Naive thymus-derived CD4-positive, alpha-beta T cell (primary cell): ENCODE measurements at regions not wholly inside any gene's neighbourhood (a gene's known extent, or its start where the extent isn't known, plus 50 kb on each side); places are given as distances from the start of the nearest gene placed in this dataset.

ENCODE experiments used
- ATAC-seq: fragments of 150-1000 bp; cut with Tn5 transposase; 2 replicates; pipeline ENCODE4 v1.10.0; 2021; ENCODE audit warnings: mild to moderate bottlenecking, moderate library complexity
- CTCF ChIA-PET: fragments of 350-600 bp; sonication (Branson Sonifier 250); formaldehyde crosslinking; loops from one replicate; lab custom pipeline; 2021; ENCODE audit warnings: antibody characterized with exemption; lab: Charles Lee
- POLR2A ChIA-PET: fragments of 350-600 bp; sonication (Branson Sonifier 250); formaldehyde crosslinking; loops from one replicate; lab custom pipeline; 2021; ENCODE audit warnings: antibody characterized with exemption, inconsistent platforms; lab: Charles Lee
- DNase-seq, 9 donors: peaks; one replicate each; pipeline versions ENCODE4 v3.0.0 to v3.0.0-alpha.2; 2020 to 2022; ENCODE audit warnings: mixed read lengths in 1 of 9
- H3K27ac ChIP-seq: one replicate; pipeline ENCODE4 v1.7.0; 2013; ENCODE audit warnings: mild to moderate bottlenecking, low read depth, low read length, moderate library complexity
- H3K27me3 ChIP-seq, 2 donors: one replicate each; pipeline ENCODE4 v1.7.0; 2013; ENCODE audit warnings: low read length in 2 of 2, mild to moderate bottlenecking in 2 of 2, moderate library complexity in 2 of 2; ENCODE audit not compliant: control insufficient read depth in 2 of 2, insufficient read depth in 2 of 2
- H3K36me3 ChIP-seq, 3 experiments: 1 replicate in 2 of 3; 2 replicates in 1 of 3; pipeline ENCODE4 v1.7.0; 2013; ENCODE audit warnings: low read length in 3 of 3, mild to moderate bottlenecking in 3 of 3, moderate library complexity in 1 of 3; ENCODE audit not compliant: insufficient read depth in 3 of 3, control insufficient read depth in 2 of 3
- H3K4me1 ChIP-seq, 2 donors: one replicate each; pipeline ENCODE4 v1.7.0; 2013; ENCODE audit warnings: low read length in 2 of 2, mild to moderate bottlenecking in 2 of 2, moderate library complexity in 1 of 2; ENCODE audit not compliant: control insufficient read depth in 2 of 2, insufficient read depth in 2 of 2
- H3K4me3 ChIP-seq: 2 replicates; pipeline ENCODE4 v1.7.0; 2013; ENCODE audit warnings: mild to moderate bottlenecking, low read length
- H3K9me3 ChIP-seq, 3 experiments: 1 replicate in 2 of 3; 2 replicates in 1 of 3; pipeline ENCODE4 v1.7.0; 2013; ENCODE audit warnings: low read length in 3 of 3; ENCODE audit not compliant: control insufficient read depth in 2 of 3
- H3K27ac Mint-ChIP-seq, 9 donors: one replicate each; pipeline ENCODE4 v1.8.0; 2020 to 2022; ENCODE audit warnings: mixed read lengths in 9 of 9, mild to moderate bottlenecking in 8 of 9, moderate library complexity in 5 of 9, inconsistent platforms in 2 of 9
- H3K27me3 Mint-ChIP-seq, 5 donors: one replicate each; pipeline ENCODE4 v1.8.0; 2021 to 2022; ENCODE audit warnings: mixed read lengths in 5 of 5, mild to moderate bottlenecking in 1 of 5
- H3K36me3 Mint-ChIP-seq, 5 donors: one replicate each; pipeline ENCODE4 v1.8.0; 2020 to 2022; ENCODE audit warnings: mixed read lengths in 5 of 5, mild to moderate bottlenecking in 3 of 5, inconsistent platforms in 1 of 5
- H3K4me1 Mint-ChIP-seq, 7 donors: one replicate each; pipeline ENCODE4 v1.8.0; 2020 to 2022; ENCODE audit warnings: mixed read lengths in 7 of 7, mild to moderate bottlenecking in 3 of 7, inconsistent platforms in 1 of 7
- H3K4me3 Mint-ChIP-seq, 10 donors: one replicate each; pipeline ENCODE4 v1.8.0; 2020 to 2022; ENCODE audit warnings: mild to moderate bottlenecking in 10 of 10, mixed read lengths in 10 of 10, moderate library complexity in 6 of 10, inconsistent platforms in 2 of 10
- H3K9me3 Mint-ChIP-seq, 11 donors: one replicate each; pipeline ENCODE4 v1.8.0; 2020 to 2022; ENCODE audit warnings: mixed read lengths in 11 of 11, mild to moderate bottlenecking in 4 of 11, inconsistent platforms in 1 of 11, moderate library complexity in 1 of 11
- intact Hi-C, 2 donors: fragments of 100-400 bp; cut with micrococcal nuclease; formaldehyde crosslinking; loops; one replicate each; pipeline ENCODE4 v1.15.1; 2023

DNA sequence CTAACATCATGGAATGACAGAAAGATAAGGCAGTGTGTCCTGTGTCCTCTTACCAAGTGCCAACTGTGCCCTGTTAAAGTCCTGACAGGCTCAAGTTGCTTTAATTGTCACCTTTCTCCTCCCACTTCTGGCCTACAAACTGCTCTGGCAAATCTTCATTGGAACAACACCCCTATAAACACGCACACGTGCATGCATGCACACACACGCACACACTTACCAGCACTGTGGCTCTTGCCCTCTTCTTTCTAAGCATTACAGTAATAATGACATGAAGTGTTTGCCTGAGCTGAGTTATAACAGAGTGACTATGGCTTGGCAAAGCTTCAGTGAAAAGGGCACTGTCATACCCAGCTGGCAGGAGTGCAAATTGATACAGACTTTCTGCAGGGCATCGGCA is 82.3 kb upstream of the SYT6 start:
- POLR2A ChIA-PET: no interaction called here
- peaks cover 0 to 12% (median 5%) of the 10 kb centered on the region in 11 donors for H3K9me3 Mint-ChIP-seq
- no peak for ATAC-seq
- peaks cover 0 to 4% (median 0%) of the 10 kb centered on the region in 3 experiments for H3K9me3 ChIP-seq
- no peak overlapping the region for H3K27ac ChIP-seq
- peaks cover 0 to 4% (median 3%) of the 10 kb centered on the region in 5 donors for H3K36me3 Mint-ChIP-seq
- intact Hi-C loops: no loop called here
- no peaks in the 10 kb centered on the region for H3K27me3 ChIP-seq
- H3K27ac Mint-ChIP-seq: peak overlapping the region in 1 of 9 donors; percentile 14
- peaks cover 0 to 9% (median 6%) of the 10 kb centered on the region in 5 donors for H3K27me3 Mint-ChIP-seq
- no peaks in the 10 kb centered on the region for H3K36me3 ChIP-seq
- DNase-seq: no peak
- no peak overlapping the region for H3K4me3 Mint-ChIP-seq
- H3K4me1 ChIP-seq: no peaks in the 10 kb centered on the region
- peaks cover 2 to 20% (median 12%) of the 10 kb centered on the region in 7 donors for H3K4me1 Mint-ChIP-seq
- CTCF ChIA-PET: no interaction called here
- H3K4me3 ChIP-seq: no peak overlapping the region

DNA sequence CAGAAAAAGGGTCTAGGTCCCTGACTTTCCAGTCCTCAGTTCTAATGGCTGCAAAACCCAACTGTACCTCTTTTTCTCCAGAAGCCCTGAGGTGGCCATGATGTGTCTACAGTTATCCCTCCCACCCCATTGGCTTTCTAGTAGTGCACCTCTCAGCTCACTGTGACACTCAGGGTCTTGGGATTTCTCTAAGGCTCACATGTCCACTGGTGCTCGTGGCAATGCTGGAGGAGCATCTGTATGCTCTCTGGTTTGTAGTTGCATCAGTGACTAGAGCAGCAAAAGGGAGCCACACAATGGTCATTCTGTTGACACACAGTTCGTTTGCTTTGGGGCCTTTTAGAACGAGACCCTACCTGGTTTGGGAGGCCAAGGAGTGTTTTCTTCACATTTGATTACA is 81.6 kb upstream of the SYT6 start:
- POLR2A ChIA-PET: no interaction called here
- intact Hi-C loops: no loop called here

DNA sequence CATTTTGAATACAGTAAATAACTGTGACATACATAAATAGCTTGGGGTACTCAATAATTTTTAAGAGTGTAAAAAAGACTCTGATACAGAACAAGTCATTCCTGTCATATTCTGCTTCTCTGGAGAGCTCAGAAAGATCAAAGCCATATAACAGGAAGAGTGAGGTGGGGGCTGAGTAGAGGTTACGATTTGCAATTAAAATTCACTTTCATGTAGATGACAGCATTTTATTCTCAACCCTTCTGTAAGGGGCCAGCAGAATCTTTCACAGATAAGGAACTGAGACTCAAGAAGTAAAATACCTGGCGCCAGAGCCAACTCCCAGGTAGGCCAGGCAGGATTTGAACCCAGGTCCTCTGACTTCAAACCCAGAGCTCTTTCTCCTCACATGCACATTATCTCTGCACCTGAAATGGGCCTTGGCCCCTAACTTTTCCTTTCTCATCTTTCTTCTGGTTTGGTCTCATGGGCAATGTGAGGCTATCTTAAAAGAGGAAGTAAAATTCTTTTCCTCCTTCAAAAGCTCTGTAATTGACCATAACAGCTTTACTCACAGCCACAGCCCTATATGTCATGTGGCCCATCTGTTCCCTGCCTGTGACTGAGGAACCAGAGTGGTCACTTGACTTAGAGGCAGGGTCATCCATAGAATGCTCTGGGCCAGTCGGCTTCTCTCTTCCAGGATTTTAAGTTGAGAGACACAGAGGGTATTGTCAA is 80.9 kb upstream of the SYT6 start:
- ChIA-PET CTCF (no interaction called here), POLR2A (interaction anchor here (0.7 kb wide), 1 partner anchor 17 kb away, joined by 3 read pairs; no protein-coding TSS in a partner anchor)
- peak; percentile 59 for ATAC-seq

More for the DNA sequence above, 81.6 kb upstream of the SYT6 start:
- Histone ChIP-seq H3K4me3 (no peak overlapping the region), H3K4me1 (no peaks in the 10 kb centered on the region), H3K27ac (no peak overlapping the region), H3K36me3 (no peaks in the 10 kb centered on the region), H3K27me3 (no peaks in the 10 kb centered on the region), H3K9me3 (peaks cover 0 to 4% (median 0%) of the 10 kb centered on the region in 3 experiments)
- no peak for DNase-seq
- ATAC-seq: no peak
- H3K4me1 Mint-ChIP-seq: peaks cover 2 to 24% (median 12%) of the 10 kb centered on the region in 7 donors
- peaks cover 0 to 5% (median 0%) of the 10 kb centered on the region in 11 donors for H3K9me3 Mint-ChIP-seq
- peaks cover 0 to 9% (median 5%) of the 10 kb centered on the region in 5 donors for H3K27me3 Mint-ChIP-seq
- CTCF ChIA-PET: no interaction called here
- no peak overlapping the region for H3K27ac Mint-ChIP-seq
- no peaks in the 10 kb centered on the region for H3K36me3 Mint-ChIP-seq
- no peak overlapping the region for H3K4me3 Mint-ChIP-seq

DNA sequence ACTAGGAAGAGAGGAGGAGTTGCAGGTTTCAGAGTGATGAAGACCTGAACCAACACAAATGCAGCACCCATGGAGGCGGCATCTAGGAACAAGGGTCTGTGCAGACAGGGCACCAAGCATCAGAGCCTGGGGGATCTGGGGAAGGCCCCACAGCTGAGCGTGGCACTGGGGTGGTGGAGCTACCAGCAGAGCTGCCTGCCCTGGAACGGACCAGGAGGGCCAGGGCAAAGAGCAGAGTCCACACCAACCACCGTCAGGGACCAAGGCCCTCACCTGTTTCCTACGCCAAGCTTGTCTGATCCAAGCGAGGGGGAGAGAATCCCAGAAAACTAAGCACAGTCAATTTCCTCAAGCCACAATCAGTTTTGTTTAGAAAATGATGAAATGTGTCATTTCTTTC is 79.0 kb upstream of the SYT6 start:
- intact Hi-C loops: no loop called here
- Mint-ChIP-seq H3K9me3 (no peaks in the 10 kb centered on the region), H3K27ac (no peak overlapping the region), H3K4me1 (peaks cover 2 to 25% (median 12%) of the 10 kb centered on the region in 7 donors), H3K27me3 (peaks cover 0 to 8% (median 5%) of the 10 kb centered on the region in 5 donors), H3K36me3 (no peaks in the 10 kb centered on the region), H3K4me3 (no peak overlapping the region)
- ChIA-PET POLR2A (no interaction called here), CTCF (no interaction called here)
- Histone ChIP-seq H3K27me3 (no peaks in the 10 kb centered on the region), H3K9me3 (no peaks in the 10 kb centered on the region), H3K36me3 (no peaks in the 10 kb centered on the region), H3K4me3 (no peak overlapping the region), H3K4me1 (no peaks in the 10 kb centered on the region), H3K27ac (no peak overlapping the region)
- ATAC-seq (no peak), DNase-seq (no peak)

More for the DNA sequence above, 80.9 kb upstream of the SYT6 start:
- Histone ChIP-seq H3K27ac (no peak overlapping the region), H3K27me3 (no peaks in the 10 kb centered on the region), H3K36me3 (no peaks in the 10 kb centered on the region), H3K4me1 (no peaks in the 10 kb centered on the region), H3K4me3 (no peak overlapping the region), H3K9me3 (peaks cover 0 to under 1% (median 0%) of the 10 kb centered on the region in 3 experiments)
- H3K36me3 Mint-ChIP-seq: no peaks in the 10 kb centered on the region
- peak overlapping the region in 1 of 9 donors; percentile 2 for H3K27ac Mint-ChIP-seq
- peaks cover 2 to 25% (median 12%) of the 10 kb centered on the region in 7 donors for H3K4me1 Mint-ChIP-seq
- no peaks in the 10 kb centered on the region for H3K9me3 Mint-ChIP-seq
- intact Hi-C loops: no loop called here
- peak in 3 of 9 donors; percentile 5 to 9 (median 7) for DNase-seq
- peaks cover 0 to 9% (median 5%) of the 10 kb centered on the region in 5 donors for H3K27me3 Mint-ChIP-seq
- peak overlapping the region in 2 of 10 donors; percentile 1 to 51 for H3K4me3 Mint-ChIP-seq

DNA sequence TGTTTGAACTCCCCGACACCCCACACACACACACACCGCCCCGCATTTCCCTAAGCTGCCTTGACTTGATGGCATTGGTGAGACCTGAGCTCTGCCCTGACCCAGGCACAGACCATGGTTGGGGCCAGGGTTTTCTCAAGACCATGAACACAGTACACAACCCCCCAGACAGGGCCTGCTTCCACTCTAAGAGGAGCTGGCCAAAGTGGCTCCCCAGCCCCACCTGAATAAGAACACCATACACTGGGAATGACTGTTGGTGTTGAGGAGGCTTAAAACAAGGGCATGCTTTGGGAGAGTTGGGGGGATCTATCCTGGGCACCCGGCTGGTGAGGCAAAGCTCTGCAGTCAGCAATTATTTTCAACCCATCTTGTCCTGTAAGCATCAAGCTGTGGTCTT is 77.6 kb upstream of the SYT6 start:
- peaks cover 0 to 12% (median 5%) of the 10 kb centered on the region in 5 donors for H3K27me3 Mint-ChIP-seq
- H3K4me1 Mint-ChIP-seq: peaks cover 2 to 25% (median 12%) of the 10 kb centered on the region in 7 donors
- no peaks in the 10 kb centered on the region for H3K27me3 ChIP-seq
- no peak overlapping the region for H3K27ac ChIP-seq
- ChIA-PET CTCF (interaction anchor here (0.6 to 1.1 kb wide), 2 partner anchors 10 to 51 kb away, joined by 3 to 4 read pairs; no protein-coding TSS in a partner anchor), POLR2A (no interaction called here)
- no peaks in the 10 kb centered on the region for H3K36me3 ChIP-seq
- H3K36me3 Mint-ChIP-seq: no peaks in the 10 kb centered on the region
- H3K27ac Mint-ChIP-seq: no peak overlapping the region
- ATAC-seq (no peak), DNase-seq (no peak)
- intact Hi-C loops: no loop called here
- H3K9me3 ChIP-seq: no peaks in the 10 kb centered on the region
- H3K4me1 ChIP-seq: no peaks in the 10 kb centered on the region
- H3K4me3 ChIP-seq: no peak overlapping the region
- no peaks in the 10 kb centered on the region for H3K9me3 Mint-ChIP-seq
- H3K4me3 Mint-ChIP-seq: no peak overlapping the region

DNA sequence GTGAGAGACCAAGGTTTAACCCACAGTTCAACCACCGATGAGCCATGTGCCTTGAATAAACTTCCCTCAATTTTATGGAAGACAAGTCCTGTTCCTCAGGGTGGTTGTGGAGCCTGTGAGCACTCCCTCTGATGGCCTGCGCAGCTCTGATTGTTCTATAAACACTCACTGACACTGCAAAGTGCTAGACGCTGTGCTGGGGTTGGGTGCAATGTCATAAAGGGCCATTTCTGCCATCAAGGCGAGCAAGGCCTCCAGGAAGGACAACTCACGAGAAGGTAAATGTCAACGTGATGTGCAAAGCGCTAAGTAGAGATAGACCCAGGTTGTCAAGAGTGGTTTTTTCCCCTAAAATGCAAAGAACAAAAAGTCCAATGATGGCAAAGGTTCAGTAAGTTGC is 75.7 kb upstream of the SYT6 start:
- no peaks in the 10 kb centered on the region for H3K36me3 Mint-ChIP-seq
- Histone ChIP-seq H3K4me3 (no peak overlapping the region), H3K9me3 (no peaks in the 10 kb centered on the region), H3K36me3 (no peaks in the 10 kb centered on the region), H3K27me3 (no peaks in the 10 kb centered on the region), H3K4me1 (no peaks in the 10 kb centered on the region), H3K27ac (no peak overlapping the region)
- no peak for DNase-seq
- H3K4me1 Mint-ChIP-seq: peaks cover 1 to 15% (median 6%) of the 10 kb centered on the region in 7 donors
- no peaks in the 10 kb centered on the region for H3K9me3 Mint-ChIP-seq
- no peak for ATAC-seq
- H3K27ac Mint-ChIP-seq: no peak overlapping the region
- peaks cover 0 to 11% (median 2%) of the 10 kb centered on the region in 5 donors for H3K27me3 Mint-ChIP-seq
- CTCF ChIA-PET: no interaction called here
- intact Hi-C loops: no loop called here
- H3K4me3 Mint-ChIP-seq: no peak overlapping the region
- POLR2A ChIA-PET: no interaction called here
